ENCODE measurements at regions not wholly inside any gene's neighbourhood (a gene's known extent, or its start where the extent isn't known, plus 50 kb on each side); places are given as distances from the start of the nearest gene placed in this dataset.

DNA sequence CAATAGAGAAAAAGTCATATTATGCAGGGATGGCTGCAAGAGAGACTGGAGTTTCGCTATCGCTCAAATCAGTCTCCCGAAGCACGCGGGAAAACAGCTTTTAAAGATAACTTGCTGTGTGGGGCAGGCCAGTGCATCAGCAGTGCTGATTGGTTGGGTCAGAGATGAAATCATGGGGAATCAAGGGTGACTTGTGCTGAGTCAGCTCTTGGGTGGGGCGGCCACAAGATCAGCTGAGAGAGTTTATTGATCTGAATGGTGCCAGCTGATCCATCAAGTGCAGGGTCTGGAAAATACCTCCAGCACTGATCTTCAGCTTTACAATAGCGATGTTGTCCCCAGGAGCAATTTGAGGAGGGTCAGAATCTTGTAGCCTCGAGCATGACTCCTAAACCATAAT is 430.5 kb downstream of the RBFOX1 start:
- Histone ChIP-seq H3K9ac (ENCODE audit: low read length) (no peak overlapping the region), H2BK12ac (ENCODE audit: low read length) (no peak overlapping the region), H3K27ac (ENCODE audit: low read depth, low read length) (no peak overlapping the region), H2AFZ (ENCODE audit: insufficient read depth, low read length, poor library complexity) (no peak overlapping the region), H2BK120ac (ENCODE audit: insufficient read depth, low read length, poor library complexity) (no peak overlapping the region), H2AK5ac (ENCODE audit: low read length) (no peak overlapping the region), H3K18ac (ENCODE audit: low read length) (no peak overlapping the region), H3K4me3 (ENCODE audit: low read depth, low read length) (no peak overlapping the region), H4K91ac (ENCODE audit: low read depth, low read length) (no peak overlapping the region), H3K23ac (ENCODE audit: low read length) (no peak overlapping the region), H3K4me1 (ENCODE audit: control insufficient read depth in 1 of 2, insufficient read depth in 2 of 2, low read length in 2 of 2) (no peaks in the 10 kb centered on the region), H4K8ac (ENCODE audit: low read depth, low read length) (no peak overlapping the region), H4K12ac (ENCODE audit: low read depth, low read length) (no peak overlapping the region), H3K4ac (ENCODE audit: low read depth, low read length) (no peak overlapping the region), H3K36me3 (ENCODE audit: control insufficient read depth in 1 of 2, insufficient read depth in 2 of 2, low read length in 2 of 2) (no peaks in the 10 kb centered on the region), H3K4me2 (ENCODE audit: low read length) (no peak overlapping the region), H3K79me1 (ENCODE audit: low read length) (no peaks in the 10 kb centered on the region), H3K79me2 (ENCODE audit: control insufficient read depth, insufficient read depth, low read length, poor library complexity) (no peaks in the 10 kb centered on the region), H3K14ac (ENCODE audit: low read length) (no peak overlapping the region), H2BK5ac (ENCODE audit: low read depth, low read length, poor library complexity) (no peak overlapping the region), H3K27me3 (ENCODE audit: insufficient read depth, low read length) (no peaks in the 10 kb centered on the region), H3K9me3 (ENCODE audit: insufficient read depth, low read depth, low read length) (no peaks in the 10 kb centered on the region)
- no CpG with 5 or more reads among the region's 8 CpGs for WGBS (ENCODE audit: extremely low coverage, insufficient coverage, insufficient read length)
- no peak for DNase-seq

Data from trophoblast cell (in vitro differentiated cells and primary cell).